Anterior cingulate cortex (tissue), 58 donors: ENCODE measurements at regions not wholly inside any gene's neighbourhood (a gene's known extent, or its start where the extent isn't known, plus 50 kb on each side); places are given as distances from the start of the nearest gene placed in this dataset.

Source experiments
- DNase-seq, 58 donors: peaks; one replicate each; lab custom pipeline; 2025; lab: John Stamatoyannopoulos, UW

DNA sequence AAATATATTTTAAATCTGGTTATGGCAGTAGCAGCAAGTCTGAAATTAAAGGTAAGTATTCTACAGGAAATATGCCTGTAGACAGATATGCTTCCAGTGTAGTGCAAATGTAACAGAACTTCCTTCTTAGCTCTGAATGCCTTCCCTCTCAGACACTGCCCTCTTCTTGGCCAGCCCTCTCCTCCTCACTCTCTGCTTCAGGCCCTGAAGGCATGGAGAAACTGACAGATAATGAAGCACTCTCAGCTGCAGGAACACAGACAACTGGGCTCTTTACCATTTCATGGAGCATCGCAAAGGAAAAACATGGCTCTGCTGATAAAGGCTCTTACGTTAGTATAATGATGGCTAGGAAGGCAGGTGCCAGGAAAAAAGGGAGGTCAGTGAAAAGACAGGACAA is 431.5 kb upstream of the RASGEF1B start:
- DNase-seq, result no peak

DNA sequence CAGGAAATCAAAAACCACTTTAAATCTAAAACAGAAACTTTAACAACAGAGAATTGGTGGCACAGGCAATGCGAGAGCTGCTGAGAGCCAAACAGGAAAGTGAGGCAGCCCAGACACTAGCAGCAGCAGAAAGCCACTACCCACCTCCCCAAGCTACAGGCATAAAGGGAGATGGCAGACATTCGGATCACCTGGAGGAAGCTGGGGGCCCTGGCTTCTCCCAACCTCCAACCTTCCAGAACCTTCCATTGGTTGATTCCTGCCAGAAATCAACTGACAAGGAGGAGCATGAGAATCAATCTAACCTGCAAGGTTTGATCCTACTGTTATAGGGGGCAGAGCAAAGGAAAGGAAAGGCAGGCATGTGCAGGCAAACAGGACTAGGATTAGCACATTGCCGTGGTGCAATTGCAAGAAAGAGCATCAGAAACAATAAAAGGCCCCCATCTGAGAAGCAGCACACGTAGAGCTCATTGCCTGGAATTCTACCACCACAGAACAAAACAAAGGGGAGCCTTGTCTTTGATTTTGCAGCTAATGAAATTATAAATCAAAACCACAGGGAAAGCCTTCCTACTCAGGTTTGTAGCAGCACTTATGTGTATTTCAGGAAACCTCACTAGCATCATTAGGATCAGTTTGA is 427.3 kb upstream of the RASGEF1B start:
- DNase-seq, result peak in 1 of 58 donors; percentile 12

DNA sequence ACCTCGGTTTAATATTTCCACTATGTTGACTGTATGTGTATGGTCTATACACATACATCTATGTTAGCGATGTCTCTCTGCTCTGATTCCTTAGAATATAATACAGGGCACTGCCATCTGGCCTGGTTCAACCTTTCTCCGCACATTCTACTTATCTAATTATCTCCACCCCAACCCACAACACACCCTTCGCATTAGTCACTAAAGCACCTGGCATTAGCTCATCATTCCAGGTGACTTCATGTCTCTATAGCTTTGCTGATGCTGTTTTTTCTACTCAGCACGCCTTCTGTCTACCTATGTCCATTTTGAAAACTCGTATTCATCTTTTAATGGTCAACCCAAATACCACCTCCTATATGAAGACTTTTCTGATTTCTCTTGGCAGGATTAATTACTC is 425.2 kb upstream of the RASGEF1B start:
- DNase-seq, result no peak

DNA sequence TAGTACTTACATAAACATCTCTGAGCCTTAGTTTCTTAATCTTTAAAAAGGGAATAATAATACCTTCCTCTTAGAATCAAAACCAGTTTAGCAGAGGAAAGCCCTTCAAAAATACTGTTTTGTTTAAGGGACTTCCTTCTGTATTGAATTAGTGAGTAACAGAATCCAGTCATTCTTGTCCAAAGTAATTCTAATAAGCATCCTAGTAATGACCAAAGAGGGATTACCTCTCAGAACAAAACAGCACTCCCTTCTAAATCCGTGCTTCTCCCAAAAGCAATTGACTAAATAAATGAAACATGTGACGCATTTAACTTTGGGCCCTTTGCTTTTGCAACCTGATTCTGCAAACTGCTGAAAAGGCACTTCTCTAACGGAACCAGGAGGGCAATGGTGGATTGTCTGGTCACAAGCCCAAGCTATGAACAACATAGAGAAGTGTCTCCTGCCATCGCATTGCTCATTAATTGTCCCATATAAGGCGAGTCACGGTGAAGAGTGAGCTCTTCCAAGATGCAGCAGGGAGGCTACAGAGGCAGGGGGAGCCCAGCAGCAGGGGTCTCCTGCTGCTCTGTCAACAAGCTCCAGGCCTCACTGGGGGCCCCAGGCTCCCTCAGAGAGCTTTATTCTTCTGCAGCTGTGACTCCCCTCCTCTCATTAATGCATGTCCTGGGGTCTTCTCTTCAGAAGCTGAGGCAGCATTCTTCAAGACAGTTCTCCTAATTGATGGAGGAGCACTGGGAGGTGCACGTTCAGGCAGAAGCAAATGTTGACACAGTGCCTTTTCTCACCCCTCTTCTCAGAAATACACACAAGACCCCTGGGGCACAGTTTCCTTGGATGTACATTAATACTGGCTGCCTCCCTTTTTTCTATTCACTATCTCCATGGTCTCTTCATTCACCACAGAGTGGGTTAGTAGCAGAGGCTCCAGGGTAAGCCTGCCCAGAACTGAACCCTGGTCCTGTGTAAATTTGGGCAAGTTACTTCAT is 419.6 kb upstream of the RASGEF1B start:
- no peak for DNase-seq

DNA sequence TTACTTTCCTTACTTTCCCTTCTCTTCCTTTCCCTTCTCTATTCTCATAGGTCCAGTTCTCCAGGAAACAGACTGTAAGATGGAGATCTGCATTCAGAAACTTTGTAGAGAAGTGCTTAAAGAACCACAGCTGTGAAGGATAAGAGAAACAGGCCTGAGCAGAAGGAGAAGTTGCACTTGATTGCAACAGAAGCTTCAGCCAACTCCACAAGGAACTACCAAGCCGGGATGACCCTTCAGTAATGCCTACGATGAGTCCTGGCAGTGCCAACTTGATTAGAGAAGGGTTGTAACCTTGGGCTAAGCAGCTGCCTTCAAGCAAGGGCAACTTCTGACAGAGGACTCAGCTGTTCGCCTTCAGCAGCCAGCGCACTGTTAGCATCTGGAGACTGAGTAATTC is 413.3 kb upstream of the RASGEF1B start:
- DNase-seq, result no peak

DNA sequence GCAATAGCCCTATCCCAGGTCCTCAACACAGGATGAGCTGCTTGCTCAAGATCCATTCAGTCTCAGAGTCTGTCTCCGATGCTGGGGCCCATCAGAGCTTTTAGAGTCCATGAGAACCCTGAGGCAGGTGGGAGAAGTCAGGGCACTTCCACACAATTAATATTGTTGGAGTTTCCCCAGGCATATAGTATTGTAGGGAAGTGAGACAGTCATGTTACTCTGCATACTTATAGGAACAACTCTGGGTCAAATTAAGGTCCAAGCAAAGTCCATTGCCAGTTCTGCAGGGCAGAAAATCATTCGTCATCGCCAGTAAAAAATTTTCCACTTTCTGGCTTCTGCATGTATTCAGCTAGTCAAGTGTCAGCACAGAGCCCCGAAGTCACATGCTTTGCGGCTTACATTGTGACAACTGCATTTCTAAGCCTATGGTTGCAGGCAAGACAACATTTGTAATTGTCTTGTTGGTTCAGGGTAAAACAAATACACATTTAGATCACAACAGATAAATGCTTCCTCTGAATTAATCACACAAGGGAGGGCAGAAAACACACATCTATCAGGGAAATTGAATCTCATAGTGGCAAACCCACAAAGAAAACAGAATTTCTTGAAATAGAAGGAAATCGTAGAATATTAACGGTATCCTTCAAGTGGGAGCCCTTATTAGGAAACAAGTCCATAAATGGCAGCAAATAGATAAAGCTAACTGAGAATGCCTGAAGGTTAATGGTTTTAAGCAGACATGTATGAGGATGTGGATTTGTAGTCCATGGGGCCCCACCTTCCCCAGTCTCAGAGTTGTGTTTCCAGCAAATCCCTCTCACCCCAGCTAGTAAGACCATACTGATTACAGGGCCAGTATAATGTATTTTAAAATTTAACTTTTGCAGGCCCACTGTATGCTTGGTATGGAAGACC is 412.1 kb upstream of the RASGEF1B start:
- no peak for DNase-seq

DNA sequence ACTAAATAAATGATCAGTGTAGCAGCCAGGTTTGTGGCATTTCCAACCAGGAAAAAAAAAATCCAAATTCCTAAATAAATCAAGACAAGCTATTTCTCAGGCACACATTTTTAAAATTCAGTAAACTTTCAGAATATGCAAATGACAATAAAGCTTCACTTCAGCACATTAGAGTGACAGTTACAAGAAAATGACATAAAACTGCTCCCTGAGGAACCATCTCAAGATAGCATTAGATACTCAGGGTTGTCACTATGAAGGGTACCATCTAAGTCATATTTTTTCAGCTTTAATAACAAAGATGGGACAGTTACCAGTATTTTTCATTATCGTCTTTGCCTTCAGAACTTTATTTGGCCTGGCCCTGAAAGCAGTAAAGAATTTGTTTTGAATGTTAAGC is 411.3 kb upstream of the RASGEF1B start:
- no peak for DNase-seq

DNA sequence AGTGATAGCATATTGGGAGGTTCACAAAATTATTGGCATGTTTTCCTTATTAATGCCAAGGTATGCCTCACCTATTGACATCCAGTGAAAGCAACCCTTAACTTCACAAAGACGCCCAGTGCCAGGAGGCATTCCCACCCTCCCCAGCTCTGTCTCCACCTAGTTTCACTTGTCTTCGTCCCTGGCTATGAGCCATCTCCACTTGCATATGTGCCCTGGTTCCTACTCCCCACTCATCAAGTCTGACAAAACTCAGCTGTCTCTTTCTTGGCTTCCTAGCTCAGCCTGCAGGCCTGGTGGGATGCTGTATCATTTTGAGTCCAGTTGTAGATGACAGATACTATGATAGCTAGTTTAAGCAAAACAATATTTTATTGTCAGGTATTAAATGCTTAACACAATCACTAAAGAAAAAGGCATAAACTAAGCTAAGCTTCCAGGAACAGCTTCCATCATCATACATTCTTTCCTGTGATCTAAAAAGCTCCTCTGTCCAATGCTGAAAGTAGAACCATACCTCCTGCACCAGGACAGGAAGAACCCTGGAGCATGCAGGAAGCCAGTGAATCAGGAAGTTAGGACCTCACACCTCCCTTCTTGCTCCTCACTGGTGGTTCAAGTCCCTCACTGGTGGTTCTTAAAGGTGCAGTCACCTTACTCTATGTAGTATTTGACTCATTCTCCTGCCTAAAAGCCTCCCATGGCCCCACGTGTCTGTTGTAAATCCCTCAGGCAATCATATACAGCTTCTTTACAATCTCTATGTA is 410.3 kb upstream of the RASGEF1B start:
- no peak for DNase-seq

DNA sequence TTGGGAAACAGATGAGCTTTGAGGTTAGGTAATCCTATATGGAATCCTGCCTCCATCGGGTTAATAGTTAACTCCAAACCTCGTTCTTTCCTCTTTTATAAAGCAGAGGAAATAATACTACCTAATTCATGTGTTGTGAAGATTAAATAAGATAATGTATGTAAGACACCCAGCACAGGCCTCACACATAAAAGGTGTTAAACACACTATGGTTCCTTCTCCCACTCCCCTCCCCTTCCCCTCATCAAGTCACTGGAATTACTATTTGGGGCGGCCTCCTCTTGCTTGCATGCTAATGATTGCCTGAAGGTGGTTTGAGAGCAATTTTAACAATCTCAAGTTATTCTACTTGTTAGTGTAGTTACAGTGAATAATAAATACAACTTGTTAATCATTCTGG is 404.4 kb upstream of the RASGEF1B start:
- DNase-seq, result no peak

DNA sequence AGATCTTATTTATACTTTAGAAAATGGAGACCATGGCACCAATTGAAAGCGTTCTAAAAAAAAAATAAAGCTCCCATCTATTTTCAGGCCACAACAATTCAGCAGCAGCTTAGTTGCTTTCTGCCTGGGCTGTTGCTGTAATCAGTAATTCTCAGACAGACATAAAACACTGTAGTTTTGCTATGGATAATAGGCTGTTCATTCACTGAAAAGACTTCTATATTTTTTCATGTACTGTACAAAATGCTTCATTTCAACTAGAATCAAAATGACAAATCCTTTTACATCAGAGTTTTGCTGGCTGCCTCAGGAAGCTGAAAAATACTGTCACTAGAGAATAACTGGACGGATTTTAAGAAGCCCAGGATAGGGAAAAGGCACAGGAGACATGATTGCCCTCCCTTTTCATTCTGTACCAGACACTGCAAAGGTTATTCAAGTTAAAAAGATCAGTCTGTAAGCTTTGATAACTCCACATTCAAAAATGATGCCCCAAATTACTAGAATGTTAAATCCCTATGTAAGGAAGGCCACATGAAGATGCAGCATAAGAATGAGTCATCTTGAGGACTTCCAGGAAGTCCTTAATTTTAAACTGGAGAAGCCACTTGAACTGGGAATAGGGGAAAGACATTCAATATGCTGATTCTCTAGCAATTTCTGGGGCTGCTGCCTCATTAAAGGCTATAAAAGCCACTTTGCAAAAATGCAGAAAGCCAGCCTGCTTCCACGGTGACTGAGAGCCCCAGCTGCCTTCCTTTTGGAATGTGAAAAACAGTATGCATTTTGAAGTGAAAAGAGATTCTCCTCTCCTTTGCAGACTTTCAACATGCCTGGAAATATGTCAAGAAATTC is 403.2 kb upstream of the RASGEF1B start:
- DNase-seq, result peak in 4 of 58 donors; percentile 1 to 11 (median 3)

DNA sequence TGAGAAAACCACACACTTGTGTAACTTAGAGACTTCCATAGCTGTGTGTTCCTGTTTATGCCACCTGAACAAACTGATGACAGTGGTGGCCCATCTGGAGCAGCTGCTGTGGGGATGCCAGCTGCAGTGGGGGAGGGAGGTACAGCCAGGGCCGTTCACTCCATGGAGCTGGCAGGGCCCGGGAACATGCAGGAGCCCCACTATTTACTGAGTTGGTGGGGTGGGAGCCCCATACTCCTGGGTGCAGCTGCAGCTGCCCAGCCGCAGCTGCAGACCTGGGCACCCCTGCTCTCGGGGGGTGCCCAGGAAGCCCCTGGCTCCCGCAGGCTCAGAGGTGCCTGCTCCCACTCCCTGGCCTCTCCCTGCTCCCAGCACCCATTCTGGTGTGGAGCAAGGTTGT is 398.6 kb upstream of the RASGEF1B start:
- DNase-seq, result no peak

DNA sequence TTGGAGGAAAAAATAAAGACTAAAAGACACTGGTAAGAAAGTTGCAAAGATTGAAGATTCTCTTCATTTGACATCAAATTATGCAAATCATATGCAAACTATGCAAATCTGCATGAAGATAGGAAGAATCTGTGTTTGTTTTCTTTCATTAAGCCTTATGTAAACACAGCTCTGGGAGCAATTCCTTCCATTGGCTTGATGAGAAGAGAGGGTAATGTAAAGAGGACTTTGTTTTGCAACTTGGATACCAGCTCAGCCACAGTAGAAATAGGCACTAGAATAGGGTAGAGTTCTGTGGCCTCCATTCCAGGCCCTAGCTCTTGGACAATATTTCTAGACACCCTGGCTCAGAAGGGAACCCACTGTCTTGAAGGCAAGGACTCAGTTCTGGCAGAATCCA is 388.4 kb upstream of the RASGEF1B start:
- no peak for DNase-seq

DNA sequence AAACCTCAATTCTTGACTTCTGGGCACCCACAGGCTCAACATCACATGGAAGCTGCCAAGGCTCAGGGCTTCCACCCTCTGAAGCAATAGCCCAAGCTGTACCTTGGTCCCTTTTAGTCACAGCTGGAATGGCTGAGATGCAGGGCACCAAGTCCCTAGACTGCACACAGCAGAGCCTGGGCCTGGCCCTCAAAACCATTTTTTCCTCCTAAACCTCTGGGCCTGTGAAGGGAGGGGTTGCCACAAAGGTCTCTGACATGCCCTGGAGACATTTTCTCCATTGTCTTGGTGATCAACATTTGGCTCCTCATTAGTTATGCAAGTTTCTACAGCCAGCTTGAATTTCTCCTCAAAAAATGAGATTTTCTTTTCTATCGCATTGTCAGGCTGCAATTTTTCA is 382.7 kb upstream of the RASGEF1B start:
- no peak for DNase-seq

DNA sequence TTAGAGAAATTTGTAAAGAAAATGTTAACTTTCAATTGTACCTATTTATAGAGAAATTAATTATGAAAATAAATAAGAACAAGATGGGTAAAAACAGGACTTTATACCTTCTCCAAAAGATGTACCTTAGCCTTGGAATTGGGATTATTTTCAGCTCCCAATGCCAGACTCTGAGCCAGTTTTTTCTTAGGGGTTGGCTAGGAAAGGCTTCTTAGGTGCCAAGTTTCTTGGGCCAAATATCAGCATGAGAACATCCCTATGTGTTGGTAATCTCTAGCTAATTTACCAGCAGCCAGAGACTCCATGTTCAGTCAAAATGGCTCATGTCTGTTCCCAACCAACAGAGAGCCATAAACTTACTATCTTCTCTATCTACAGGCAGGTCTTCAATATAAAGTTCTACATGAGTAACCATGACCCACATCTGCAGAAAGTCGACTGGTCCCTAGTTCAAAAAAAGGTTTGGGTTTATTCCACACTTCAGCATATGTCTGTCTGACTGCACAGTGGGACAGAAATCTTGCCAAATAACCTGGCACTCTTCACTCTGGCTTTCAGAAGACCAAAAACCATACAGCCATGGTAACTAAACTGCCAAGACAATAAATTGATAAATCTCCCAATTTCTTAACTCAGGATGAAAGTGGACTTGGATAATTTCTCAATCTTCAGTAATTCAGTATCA is 380.5 kb upstream of the RASGEF1B start:
- DNase-seq, result no peak

DNA sequence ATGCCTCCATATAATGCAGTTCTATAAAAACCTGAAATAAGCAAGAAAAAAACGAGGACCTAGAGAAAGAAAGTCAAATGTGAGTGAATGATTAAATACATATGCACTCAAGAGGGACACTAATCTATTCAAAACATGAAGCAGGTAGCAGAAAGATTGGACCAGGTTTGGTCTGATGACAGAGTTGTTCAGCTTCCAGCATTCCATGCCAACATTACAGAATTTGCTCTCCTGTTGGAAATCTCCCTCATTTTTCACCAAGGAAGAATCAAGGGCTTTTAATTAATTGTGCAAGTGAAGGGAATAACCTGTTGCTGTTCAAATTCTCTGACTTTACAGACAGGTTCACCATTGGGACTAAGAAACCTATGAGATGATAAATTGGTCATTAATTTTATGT is 379.0 kb upstream of the RASGEF1B start:
- no peak for DNase-seq

DNA sequence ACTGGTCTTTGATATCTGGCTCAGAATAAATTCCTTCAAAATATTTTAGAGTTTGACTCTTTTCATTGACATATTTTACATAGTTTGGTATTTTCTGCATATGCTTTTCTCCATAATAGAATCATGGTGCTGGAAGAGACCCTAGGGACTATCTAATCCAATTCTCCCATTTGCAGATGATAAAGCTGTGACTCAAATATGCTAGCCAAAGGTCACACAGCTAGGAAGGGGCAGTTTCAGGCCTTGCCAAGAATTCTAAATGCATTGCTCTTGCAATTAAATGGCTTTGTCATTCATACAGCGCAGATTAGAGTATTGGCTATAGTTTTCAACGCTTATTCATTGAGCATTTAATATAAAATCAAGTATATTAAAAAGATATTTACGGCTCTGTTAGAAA is 374.1 kb upstream of the RASGEF1B start:
- DNase-seq, result no peak

DNA sequence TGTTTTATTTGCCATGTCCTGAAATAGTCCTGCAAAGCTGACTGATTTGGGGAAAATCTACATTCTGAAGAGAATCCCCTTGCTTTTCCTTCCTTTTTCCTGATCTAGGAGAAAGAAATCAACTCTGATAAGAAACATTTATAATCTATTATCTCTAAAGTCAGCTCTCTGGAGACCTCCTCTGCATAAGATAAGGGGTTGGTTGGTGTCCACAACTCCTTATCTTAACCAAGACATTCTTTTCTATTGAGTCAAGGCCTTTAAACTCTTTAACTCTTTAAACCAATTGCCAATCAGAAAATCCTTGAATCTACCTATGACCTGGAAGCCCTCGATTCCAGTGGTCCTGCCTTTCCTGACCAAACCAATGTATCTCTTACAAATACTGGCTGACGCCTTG is 373.6 kb upstream of the RASGEF1B start:
- DNase-seq, result no peak

DNA sequence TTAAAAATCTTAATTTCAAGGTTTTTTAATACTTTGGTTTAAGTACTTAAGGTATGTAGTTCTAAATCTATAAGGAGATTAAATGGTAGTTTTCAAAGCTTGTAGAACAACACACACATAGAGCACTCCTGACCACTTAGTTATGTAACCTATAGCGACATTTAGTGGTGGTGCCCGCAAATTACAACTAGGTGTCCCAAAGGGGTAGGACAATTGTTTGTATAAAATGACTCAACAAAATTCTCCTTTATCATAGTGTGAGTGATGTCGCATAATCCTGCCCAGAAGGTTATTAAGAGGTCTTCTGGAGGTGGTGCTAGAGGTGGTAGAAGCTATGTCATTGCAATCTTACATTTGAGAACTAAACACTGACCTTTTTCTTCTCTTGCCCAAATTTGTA is 373.0 kb upstream of the RASGEF1B start:
- DNase-seq, result peak in 50 of 58 donors; percentile 0 to 73 (median 26)
